ENCODE measurements at regions not wholly inside any gene's neighbourhood (a gene's known extent, or its start where the extent isn't known, plus 50 kb on each side); places are given as distances from the start of the nearest gene placed in this dataset.

DNA sequence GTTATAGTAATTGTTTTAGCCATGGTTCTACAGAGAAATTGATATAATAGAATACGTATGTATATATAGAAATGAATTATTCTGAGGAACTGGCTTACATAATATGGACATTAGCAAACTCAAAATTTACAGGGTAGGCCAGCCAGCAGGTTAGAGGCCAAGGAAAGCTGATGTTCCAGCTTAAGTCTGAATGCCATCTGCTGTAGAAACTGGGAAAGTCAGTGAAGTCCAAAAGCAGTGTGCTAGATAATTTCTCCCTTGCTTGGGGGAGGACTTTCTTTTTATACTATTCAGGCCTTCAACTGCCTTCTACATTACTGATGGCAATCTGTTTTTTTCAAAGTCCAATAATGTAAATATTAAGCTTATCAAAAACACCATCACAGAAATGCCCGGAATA, 1174.7 kb downstream of the ZPLD1 start:
- CTCF ChIA-PET = no interaction called here
- H3K27ac ChIP-seq = no peak overlapping the region
- TF ChIP-seq, protein P1, sequence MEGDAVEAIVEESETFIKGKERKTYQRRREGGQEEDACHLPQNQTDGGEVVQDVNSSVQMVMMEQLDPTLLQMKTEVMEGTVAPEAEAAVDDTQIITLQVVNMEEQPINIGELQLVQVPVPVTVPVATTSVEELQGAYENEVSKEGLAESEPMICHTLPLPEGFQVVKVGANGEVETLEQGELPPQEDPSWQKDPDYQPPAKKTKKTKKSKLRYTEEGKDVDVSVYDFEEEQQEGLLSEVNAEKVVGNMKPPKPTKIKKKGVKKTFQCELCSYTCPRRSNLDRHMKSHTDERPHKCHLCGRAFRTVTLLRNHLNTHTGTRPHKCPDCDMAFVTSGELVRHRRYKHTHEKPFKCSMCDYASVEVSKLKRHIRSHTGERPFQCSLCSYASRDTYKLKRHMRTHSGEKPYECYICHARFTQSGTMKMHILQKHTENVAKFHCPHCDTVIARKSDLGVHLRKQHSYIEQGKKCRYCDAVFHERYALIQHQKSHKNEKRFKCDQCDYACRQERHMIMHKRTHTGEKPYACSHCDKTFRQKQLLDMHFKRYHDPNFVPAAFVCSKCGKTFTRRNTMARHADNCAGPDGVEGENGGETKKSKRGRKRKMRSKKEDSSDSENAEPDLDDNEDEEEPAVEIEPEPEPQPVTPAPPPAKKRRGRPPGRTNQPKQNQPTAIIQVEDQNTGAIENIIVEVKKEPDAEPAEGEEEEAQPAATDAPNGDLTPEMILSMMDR (conservative IDR thresholded peaks at IDR 0.05; ENCODE audit: low read depth) = no peak

DNA sequence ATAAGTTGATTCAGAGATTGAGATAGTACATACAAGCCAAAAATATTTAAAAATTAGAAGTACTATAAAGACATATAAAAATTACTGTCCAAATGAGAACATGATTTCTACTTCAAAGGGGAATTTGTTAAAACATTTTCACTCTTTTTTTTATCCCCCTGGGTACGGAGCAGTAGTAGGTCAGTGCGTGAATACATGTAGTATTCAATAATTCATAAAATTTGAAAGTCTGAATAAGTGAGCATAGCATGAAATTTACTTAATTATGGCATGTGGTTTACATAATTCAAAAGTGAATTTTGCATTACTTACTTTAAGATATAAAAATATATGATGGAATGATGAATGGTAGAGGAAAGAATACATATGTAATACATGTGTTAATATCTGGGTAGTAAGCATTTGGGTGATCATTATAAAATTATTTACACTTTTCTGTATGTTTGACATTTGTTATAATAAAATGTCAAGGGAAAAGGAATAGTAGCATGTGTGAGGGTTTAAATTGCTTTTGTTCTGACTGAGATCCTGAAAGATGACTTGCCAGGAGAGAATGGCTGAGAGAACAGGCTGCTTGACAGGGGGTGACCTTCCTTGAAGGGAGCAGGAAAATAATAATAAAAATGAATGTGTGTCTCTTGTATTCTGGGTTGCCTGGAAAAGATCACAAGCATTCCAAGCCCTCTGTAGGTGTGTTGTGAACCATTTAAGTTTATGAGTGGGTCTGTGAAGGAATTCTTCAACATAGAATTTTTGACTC, 1178.8 kb downstream of the ZPLD1 start:
- ChIA-PET CTCF (no interaction called here), POLR2A (ENCODE audit: low non-redundant PET) (no interaction called here)
- TF ChIP-seq, protein P1 (conservative IDR thresholded peaks at IDR 0.05; ENCODE audit: low read depth) = no peak
- no peak overlapping the region for H3K27ac ChIP-seq
- DNase-seq (ENCODE audit: low spot score) = no peak

More for the DNA sequence above, 1174.7 kb downstream of the ZPLD1 start:
- POLR2A ChIA-PET (ENCODE audit: low non-redundant PET) = no interaction called here
- no peak for DNase-seq (ENCODE audit: low spot score)

DNA sequence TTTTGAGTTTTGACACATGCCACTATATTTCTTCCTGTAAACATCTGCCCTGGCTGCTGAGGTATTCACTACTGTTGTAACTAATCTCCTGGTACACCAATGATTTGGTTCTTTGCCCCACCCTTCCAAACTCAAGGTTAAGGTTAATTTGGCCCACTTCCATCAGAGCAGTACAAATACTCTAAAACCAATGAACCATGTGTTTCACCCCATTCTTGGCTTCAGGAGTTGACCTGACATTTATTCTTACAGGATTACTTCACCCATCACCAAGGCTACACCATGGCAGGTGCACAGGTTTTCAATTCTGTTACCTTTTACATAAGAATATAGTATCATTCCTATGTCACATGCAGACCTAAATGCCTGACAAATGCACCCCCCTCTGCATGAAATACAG, 1179.9 kb downstream of the ZPLD1 start:
- ChIA-PET POLR2A (ENCODE audit: low non-redundant PET) (no interaction called here), CTCF (no interaction called here)
- no peak for DNase-seq (ENCODE audit: low spot score)
- TF ChIP-seq, protein P1 (conservative IDR thresholded peaks at IDR 0.05; ENCODE audit: low read depth) = no peak
- no peak overlapping the region for H3K27ac ChIP-seq

DNA sequence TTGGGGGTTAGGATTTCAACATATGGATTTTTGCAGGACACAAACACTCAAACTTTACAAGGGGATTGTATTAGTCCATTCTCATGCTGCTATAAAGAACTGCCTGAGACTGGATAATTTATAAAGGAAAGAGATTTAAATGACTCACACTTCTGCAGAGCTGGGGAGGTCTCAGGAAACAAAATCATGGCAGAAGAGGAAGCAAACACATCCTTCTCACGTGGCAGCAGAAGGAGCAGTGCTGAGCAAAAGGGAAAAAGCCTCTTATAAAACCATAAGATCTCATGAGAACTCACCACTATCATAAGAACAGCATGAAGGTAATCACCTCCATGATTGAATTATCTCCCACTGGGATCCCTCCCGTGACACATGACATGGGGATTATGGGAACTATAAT, 1183.1 kb downstream of the ZPLD1 start:
- no peak for DNase-seq (ENCODE audit: low spot score)
- CTCF ChIA-PET = no interaction called here
- TF ChIP-seq, protein P1 (conservative IDR thresholded peaks at IDR 0.05; ENCODE audit: low read depth) = no peak
- no peak overlapping the region for H3K27ac ChIP-seq
- POLR2A ChIA-PET (ENCODE audit: low non-redundant PET) = no interaction called here

DNA sequence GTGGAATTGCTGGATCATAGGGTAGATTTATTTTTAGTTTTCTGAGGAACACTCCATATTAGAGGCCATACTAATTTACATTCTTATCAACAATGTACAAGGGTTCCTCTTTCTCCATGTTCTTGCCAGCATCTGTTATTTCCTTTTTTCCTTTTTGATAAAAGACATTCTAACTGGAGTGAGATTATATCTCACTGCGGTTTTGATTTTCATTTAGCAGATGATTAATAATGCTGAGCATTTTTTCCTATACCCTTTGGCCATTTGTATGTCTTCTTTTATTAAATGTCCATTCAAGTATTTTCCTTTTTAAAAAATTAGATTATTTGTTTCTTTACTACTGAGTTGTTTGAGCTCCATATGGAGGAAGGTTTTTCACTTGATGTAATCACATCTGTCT, 1189.5 kb downstream of the ZPLD1 start:
- ChIA-PET CTCF (no interaction called here), POLR2A (ENCODE audit: low non-redundant PET) (no interaction called here)
- DNase-seq (ENCODE audit: low spot score) = no peak
- TF ChIP-seq, protein P1 (conservative IDR thresholded peaks at IDR 0.05; ENCODE audit: low read depth) = no peak
- H3K27ac ChIP-seq = no peak overlapping the region

DNA sequence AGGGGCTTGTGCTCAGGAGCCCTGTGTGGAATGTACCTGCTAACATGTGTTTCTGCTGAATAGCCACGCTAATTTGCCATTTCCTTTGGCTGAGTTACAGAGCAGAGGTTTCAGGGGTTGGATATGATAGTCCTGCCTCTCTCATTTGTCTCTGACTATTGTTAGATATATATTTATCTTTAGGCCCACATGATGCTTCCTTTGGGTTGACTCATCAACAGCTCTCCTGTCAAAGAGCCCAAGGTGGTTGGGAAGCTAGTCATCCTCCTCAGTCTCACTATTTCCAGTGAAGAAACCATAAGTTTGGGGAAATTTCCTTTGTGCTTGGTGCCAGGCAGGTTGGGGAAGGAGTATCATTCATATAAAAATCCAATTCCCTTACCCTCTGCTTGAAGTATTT, 1194.6 kb downstream of the ZPLD1 start:
- POLR2A ChIA-PET (ENCODE audit: low non-redundant PET) = no interaction called here

More for the DNA sequence above, 1194.6 kb downstream of the ZPLD1 start:
- CTCF ChIA-PET = no interaction called here
- no peak overlapping the region for H3K27ac ChIP-seq
- no peak for DNase-seq (ENCODE audit: low spot score)
- TF ChIP-seq, protein P1 (conservative IDR thresholded peaks at IDR 0.05; ENCODE audit: low read depth) = no peak
